RCC 7860 (cell line): ENCODE measurements at regions not wholly inside any gene's neighbourhood (a gene's known extent, or its start where the extent isn't known, plus 50 kb on each side); places are given as distances from the start of the nearest gene placed in this dataset.
"Not testable (repeated sequence)": the region's sequence is repeated elsewhere in the genome, so short reads cannot be mapped to it uniquely, and the experiment has no call there.

Experiments used
- DNase-seq: peaks from one replicate; pipeline ENCODE4 v3.0.0-alpha.2; 2015; ENCODE audit warnings: low spot score
- FAIRE-seq: peaks from 2 replicates; lab custom pipeline; 2012; peaks lifted over from hg19 to GRCh38; lab: Jason Lieb, UNC

DNA sequence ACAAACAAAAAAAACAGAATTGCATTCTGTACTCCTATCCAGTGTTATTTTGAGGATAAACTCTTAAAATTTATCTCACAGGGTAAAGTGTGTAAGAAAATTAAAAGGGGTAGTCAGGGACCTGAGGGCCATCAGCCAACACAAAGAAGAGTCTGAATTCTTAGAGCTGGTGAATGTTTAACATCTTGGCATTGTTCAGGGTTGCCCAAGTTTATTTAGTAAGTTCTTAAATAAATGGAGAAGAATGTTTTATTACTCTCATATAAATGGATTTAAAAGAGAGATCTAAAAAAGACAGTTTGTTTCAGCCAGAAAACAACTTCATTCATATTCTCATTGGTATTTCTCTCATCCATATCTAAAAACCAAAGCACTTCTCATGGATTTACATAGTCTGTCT is 171.7 kb downstream of the LACC1 start:
- no peak for DNase-seq
- FAIRE-seq = no peak

DNA sequence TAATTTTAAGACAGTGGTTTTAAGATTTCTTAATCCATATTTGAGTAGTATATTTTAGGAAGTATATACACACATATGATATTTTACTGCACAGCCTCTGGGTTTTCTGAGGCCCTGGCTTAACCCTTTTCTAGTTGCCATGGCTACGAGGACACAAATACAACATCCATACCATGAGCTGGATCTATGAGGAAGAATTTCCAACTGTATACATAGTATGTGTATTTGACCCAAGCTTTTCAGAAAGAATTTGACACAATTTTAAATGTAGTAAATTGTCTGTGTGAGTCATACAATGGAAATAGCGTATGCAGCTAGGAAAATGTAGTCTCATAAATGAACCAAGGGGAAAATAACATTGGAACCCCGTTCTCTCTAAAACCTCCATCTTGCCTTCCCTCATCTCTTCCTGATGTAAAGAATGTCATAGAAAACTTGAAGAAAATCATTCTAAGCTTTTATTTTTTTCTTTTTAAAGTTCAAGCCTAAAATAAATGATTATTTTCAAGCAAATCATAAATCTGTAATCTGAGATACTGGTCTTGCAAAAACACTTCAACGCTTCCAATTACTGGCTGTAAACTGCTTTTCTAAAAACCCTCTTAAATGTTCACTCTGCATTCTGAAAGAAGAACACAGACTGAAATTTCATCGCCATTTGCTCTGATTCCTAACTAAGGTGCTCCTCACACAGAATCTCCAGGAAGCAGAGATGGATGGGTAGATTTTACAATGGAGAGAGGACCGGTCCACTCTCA is 172.4 kb downstream of the LACC1 start:
- FAIRE-seq (no peak), DNase-seq (no peak)

DNA sequence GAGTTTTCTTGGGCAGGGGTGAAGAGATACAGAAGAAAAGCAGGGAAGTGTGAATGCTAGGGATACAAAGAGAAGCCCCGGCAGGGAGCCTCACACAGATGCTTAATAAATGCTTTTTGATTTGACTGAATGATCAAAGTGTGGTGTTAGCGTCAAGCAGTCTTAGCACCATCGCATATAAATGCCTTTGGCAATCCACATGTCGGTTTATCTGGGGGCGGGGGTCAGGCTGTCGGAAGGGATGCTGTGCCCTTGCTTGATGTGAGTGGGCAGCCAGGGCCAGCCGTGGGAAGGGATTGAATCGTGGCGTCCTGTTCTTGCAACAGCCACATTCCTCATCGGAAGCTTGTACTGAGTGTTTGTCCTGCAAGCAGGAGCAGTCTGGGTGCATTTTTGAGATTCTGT is 173.1 kb downstream of the LACC1 start:
- no peak for DNase-seq
- no peak for FAIRE-seq

DNA sequence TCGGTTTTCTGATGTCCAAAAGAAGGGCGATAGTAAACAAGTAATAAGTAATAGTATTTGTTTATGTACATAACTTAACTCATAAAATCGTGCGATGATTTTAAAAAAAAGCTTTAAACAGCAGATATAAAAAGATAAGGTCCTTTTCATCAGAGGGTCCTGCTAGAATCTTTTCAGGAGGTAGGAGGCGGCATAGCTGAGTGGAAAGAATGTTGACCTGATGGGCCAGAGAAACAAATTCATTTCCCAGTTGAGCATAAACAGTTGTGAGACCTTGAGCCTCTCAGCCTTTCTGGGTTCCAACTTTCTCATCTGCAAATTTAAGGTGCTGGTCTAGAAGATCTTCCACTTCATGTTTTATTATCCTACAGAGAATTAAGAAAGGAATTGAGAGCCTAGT is 173.5 kb downstream of the LACC1 start:
- no peak for FAIRE-seq
- no peak for DNase-seq

- DNase-seq (no peak), FAIRE-seq (no peak)
These were observed 174.8 kb downstream of the LACC1 start for GRCh38 chr13:44054525-44054924.

GRCh38 chr13:44055681-44056080 is 176.0 kb downstream of the LACC1 start:
- peak; percentile 30 for FAIRE-seq
- not testable (repeated sequence) for DNase-seq

DNA sequence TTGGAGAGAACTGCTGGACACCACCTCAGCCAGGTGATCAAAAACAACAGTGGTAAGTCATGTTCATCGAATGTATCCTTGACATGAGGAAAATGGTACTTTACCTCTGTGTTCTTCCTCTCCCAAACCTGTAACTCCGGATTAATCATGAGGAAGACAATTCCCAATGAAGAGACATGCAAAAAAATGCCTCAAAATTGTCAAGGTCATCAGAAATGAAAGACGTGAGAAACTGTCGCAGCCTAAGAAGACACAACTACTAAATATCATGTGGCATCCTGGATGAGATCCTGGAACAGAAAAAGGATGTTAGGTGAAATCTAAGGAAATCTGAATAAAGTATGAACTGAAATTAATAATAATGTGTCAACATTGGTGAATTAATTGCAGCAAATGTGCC is 178.4 kb downstream of the LACC1 start:
- DNase-seq (no peak), FAIRE-seq (no peak)

DNA sequence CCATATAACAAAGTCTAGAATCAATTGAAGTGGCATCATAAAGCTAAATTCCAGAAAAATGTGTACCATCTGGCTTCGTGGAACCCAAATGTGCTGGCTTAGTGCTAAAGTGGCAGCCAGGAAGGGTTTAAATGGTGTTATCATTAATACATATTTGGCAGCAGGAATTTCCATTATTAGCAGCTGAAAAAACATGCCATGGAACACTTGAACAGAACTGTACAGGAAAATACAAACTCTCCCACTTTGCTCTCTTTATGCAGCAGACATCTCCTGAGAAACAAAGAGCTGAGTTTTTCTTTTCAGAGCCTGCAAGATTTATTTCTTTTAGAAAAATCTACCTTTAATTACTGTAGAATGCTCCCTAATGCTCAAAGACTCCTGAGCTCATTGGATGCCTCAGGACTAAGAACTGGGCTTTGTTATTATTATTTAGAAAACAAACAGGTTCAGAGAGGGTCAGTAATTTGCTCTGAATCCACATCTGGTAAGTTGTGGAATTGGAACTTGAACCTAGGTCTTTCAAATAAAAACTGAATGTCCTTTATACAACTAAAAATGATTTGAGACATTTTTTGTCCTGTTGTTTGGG is 179.0 kb downstream of the LACC1 start:
- FAIRE-seq (no peak), DNase-seq (no peak)

GRCh38 chr13:44061876-44062275 is 182.2 kb downstream of the LACC1 start:
- DNase-seq (no peak), FAIRE-seq (no peak)

- FAIRE-seq (no peak), DNase-seq (no peak)
These were observed 183.8 kb downstream of the LACC1 start for GRCh38 chr13:44063467-44063866.

- FAIRE-seq = no peak
- DNase-seq = no peak
These were observed 184.2 kb downstream of the LACC1 start for GRCh38 chr13:44063881-44064280.

DNA sequence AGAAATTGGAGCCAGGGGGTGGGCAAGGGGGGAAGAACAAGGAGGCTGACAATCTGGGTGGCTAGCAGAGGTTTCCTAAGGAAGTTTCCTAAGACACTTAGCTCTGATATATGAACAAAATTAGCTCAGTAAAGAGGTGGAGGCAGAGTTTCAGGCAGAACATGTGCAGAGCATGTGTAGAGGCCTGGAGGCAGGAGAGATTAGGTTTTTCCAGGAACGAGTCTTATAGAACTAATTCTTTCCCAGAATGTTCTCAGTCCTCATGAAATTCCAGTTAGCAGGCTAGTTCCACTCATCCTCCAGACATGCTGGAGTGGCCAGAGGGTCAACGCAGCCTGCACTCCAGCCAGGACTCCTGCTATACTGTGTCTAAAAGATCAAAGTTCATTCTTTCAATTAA is 184.7 kb downstream of the LACC1 start:
- DNase-seq = no peak
- no peak for FAIRE-seq

GRCh38 chr13:44068169-44068568 is 188.5 kb downstream of the LACC1 start:
- no peak for FAIRE-seq
- DNase-seq = no peak

DNA sequence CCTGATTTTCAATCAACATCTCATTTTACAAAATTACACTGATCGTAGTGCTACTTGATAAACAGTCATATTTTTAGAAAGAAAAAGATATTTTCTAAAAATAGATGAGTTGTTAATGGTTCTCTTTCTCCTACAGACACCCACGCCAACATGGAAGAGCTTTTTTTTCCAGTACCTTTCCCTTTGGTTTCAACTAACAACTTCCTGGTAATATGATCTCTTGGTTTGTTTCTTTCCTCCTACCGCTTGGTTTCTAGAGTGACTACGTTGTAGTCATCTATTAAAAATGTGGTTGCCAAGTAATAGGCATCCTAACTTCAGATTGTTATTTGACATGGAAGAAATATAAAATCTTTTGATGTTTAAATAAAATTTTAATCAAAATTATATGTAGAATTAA is 189.0 kb downstream of the LACC1 start:
- FAIRE-seq = peak; percentile 67
- peak; percentile 68 for DNase-seq

GRCh38 chr13:44072536-44072935 is 192.8 kb downstream of the LACC1 start:
- FAIRE-seq (no peak), DNase-seq (no peak)

- FAIRE-seq = no peak
These were observed 194.9 kb downstream of the LACC1 start for GRCh38 chr13:44074611-44075010.

DNA sequence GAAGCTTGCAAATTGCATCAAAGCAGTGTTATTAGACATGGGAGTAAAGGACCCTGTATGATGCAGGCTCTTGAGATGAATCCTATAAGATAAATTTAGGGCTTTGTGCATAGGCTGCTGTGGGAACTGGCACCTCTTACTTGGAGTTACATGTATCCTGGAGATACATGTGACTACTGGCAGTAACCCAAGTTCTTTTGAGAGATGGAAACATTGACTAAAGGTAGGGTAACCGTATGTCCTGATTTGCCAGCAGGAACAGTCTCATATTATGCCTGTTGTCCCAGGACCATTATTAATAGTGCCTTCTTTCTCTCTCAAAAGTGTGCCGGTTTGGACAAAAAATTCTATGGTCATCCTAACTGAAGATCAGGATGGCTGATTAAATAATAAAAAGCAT is 195.4 kb downstream of the LACC1 start:
- FAIRE-seq (no peak), DNase-seq (no peak)

More at GRCh38 chr13:44074611-44075010, 194.9 kb downstream of the LACC1 start:
- DNase-seq = no peak

DNA sequence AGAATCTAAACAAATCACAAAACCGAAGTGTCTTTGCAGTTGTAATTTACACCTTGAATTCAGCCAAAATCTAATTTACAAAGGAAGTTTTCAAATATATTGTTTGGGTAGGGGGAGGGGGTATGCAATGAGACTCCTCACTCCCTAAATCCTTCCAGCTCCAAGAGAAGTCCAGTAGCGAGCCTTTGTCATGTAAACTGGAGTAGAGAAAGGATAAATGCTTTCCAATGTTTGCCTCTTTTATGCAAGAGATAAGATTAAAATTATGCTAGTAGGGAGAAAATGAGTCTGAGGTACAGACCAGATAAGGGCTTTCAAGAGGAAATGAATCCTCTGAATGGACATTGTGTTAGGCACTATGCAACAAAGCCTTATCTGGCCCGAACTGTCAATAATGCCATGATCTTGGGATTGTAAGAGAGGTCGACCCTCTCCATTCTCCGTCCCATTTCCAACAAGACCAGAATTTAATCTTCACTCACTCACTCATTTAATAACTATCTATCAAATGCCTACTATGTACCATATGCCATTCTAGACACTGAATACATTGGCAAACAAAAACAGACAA is 199.2 kb downstream of the LACC1 start:
- DNase-seq (no peak), FAIRE-seq (no peak)

DNA sequence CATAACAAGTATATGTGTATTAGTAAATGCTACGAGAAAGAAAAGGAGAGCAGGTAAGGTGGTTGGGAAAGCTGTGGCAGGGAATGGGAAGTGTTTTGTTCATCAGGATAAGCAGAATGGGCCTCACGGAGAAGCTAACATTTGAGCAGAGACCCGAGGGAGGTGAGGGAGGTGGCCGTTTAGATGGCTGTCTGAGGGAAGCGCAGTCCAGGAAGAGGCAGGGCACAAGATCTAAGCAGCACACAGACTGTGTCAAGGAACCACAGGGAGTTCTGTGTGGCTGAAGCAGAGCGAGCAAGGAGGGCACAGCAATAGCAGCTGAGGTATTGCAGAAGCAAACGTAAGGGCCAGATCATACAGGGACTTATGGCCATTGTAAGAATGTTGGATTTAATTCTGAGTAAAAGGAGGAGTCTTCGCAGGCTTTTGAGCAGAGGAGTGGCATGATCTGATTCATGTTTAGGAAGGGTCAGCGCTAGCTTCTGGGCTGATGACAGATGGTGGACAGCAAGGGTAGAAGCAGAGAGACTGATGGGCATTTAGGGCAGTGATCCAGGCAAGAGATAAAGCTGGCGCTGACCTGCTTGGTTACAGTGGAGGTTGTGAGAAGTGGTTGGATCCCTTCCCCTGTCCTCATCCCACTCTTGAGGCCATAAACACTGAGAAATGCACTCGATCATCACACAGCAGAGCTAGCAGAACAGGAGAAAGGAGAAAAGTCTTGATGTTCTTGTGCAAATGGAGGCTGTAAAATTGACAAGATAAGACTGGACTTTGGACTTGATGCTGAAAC is 199.9 kb downstream of the LACC1 start:
- FAIRE-seq (no peak), DNase-seq (no peak)

DNA sequence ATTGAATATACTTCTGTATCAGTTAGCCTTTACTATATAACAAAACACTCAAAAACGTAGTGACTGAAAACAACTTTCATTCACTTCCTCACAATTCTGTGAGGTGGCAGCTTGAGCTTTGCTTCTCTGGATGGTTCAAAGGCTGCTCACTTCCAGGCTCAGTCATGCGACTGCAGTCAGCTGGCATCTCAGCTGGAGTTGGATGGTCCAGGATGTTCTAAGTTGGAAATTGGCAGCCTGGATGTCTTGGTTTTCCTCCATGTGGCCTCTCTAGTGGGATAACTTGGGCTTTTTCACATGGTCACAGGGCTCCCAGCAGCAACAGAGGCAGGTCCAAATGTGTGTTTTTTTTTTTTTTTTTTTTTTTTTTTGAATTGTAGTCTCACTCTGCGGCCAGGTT is 204.4 kb downstream of the LACC1 start:
- FAIRE-seq (no peak), DNase-seq (no peak)

- FAIRE-seq = no peak
These were observed 206.7 kb downstream of the LACC1 start for GRCh38 chr13:44086389-44086788.

DNA sequence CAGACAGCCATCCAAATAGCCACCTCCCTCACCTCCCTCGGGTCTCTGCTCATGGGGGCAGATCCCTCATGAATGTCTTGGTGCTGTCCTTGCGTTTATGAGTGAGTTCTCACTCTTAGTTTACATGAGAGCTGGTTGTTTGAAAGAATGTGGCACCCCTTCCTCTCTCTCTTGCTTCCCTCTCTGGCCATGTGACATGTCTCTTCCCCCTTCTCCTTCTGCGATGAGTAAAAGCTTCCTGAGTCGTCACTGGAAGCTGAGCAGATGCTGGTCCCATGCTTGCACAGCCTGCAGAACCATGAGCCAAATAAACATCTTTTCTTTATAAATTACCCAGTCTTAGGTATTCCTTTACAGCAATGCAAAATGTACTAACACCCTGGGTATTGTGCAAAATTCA is 208.7 kb downstream of the LACC1 start:
- FAIRE-seq = no peak

More at GRCh38 chr13:44086389-44086788, 206.7 kb downstream of the LACC1 start:
- no peak for DNase-seq

More for the DNA sequence above, 208.7 kb downstream of the LACC1 start:
- DNase-seq = no peak
